Esophagus squamous epithelium (tissue), 5 donors: ENCODE measurements at regions not wholly inside any gene's neighbourhood (a gene's known extent, or its start where the extent isn't known, plus 50 kb on each side); places are given as distances from the start of the nearest gene placed in this dataset.

Experiments used
- DNase-seq: peaks from one replicate; lab custom pipeline; 2025; lab: John Stamatoyannopoulos, UW
- H3K27ac ChIP-seq, 4 donors: fragments of 200-600 bp; sonication (generic); one replicate each; pipeline ENCODE4 v1.5.1; 2016 to 2019; ENCODE audit warnings: mild to moderate bottlenecking in 1 of 4
- H3K27me3 ChIP-seq, 4 donors: fragments of 200-600 bp; sonication (generic); 1 replicate in 3 of 4; 2 replicates in 1 of 4; pipeline versions ENCODE4 v1.5.1 to v1.6.0; 2017 to 2021; ENCODE audit warnings: antibody characterized with exemption in 1 of 4
- H3K36me3 ChIP-seq, 3 donors: fragments of 200-600 bp; sonication (generic); one replicate each; pipeline ENCODE4 v1.5.1; 2016 to 2019
- H3K4me1 ChIP-seq, 3 donors: fragments of 200-600 bp; sonication (generic); one replicate each; pipeline ENCODE4 v1.5.1; 2017 to 2019
- H3K4me3 ChIP-seq, 4 donors: fragments of 200-600 bp; sonication (generic); 1 replicate in 3 of 4; 2 replicates in 1 of 4; pipeline ENCODE4 v1.5.1; 2016 to 2019; ENCODE audit warnings: mild to moderate bottlenecking in 2 of 4, moderate library complexity in 1 of 4
- H3K9me3 ChIP-seq, 3 donors: fragments of 200-600 bp; sonication (generic); one replicate each; pipeline ENCODE4 v1.5.1; 2016 to 2019
- POLR2A ChIP-seq, 4 donors: fragments of 450-650 bp; IDR thresholded peaks; one replicate each; pipeline ENCODE4 v1.6.1; 2017; ENCODE audit warnings: antibody characterized with exemption in 4 of 4, mild to moderate bottlenecking in 4 of 4, moderate library complexity in 3 of 4
- whole genome bisulfite sequencing, 2 donors: methylation state at CpG; one replicate each; pipeline ENCODE4 v1.1.5; 2018; 5-methylcytosine and 5-hydroxymethylcytosine counted together
- intact Hi-C: fragments of 100-400 bp; cut with DNase I; formaldehyde crosslinking; loops from one replicate; pipeline ENCODE4 v1.15.0; 2022
- TF ChIP-seq, protein P1 (sequence below), 6 experiments: fragments of 450-650 bp in 4 of 6; fragments of 200-600 bp in 2 of 6; sonication (generic) in 2 of 6; IDR thresholded peaks; one replicate each; pipeline ENCODE4 v1.5.1; 2016 to 2019; ENCODE audit warnings: antibody characterized with exemption in 6 of 6, mild to moderate bottlenecking in 4 of 6, moderate library complexity in 4 of 6
- donor health status: DM: yes; HTN: yes; CAD: no.

DNA sequence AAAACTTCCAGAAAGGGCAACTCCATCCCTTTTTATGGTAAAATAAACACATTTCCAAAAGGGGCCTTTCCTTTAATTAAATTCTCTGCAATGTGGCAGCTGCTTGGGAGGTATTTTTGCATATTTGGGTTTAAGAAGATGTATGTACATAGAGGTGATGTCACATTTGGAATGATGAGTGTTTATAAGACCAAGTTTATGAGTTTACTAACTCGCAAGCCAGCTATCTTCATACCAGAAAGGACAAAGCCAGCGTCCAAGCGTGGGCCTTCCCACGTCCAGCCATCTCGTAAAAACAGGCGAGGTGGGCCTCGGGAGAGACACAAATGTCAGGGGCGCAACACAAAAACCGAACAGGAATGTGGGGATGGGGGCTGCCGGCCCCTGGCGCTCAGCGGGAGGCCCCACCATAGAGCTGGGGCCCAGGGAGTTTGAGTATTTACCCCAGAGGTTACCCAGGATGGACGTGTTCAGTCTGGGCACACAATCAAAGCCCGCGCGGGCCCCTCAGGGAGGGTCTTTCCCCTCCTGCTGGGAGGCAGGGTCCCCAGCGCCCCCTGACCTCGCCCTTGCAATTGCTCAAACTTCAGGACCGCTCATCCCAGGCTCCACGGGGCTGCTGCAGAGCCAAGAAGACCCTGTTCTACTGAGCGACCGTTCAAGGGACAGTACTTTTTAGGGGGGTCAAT, 137.3 kb downstream of the TWIST2 start:
- DNase-seq = no peak
- intact Hi-C loops = no loop called here
- Histone ChIP-seq H3K36me3 (no peaks in the 10 kb centered on the region), H3K4me1 (no peaks in the 10 kb centered on the region), H3K27me3 (peaks cover 0 to 11% (median 0%) of the 10 kb centered on the region in 4 donors), H3K9me3 (no peaks in the 10 kb centered on the region), H3K27ac (no peak overlapping the region), H3K4me3 (no peak overlapping the region)
- TF ChIP-seq, protein P1, sequence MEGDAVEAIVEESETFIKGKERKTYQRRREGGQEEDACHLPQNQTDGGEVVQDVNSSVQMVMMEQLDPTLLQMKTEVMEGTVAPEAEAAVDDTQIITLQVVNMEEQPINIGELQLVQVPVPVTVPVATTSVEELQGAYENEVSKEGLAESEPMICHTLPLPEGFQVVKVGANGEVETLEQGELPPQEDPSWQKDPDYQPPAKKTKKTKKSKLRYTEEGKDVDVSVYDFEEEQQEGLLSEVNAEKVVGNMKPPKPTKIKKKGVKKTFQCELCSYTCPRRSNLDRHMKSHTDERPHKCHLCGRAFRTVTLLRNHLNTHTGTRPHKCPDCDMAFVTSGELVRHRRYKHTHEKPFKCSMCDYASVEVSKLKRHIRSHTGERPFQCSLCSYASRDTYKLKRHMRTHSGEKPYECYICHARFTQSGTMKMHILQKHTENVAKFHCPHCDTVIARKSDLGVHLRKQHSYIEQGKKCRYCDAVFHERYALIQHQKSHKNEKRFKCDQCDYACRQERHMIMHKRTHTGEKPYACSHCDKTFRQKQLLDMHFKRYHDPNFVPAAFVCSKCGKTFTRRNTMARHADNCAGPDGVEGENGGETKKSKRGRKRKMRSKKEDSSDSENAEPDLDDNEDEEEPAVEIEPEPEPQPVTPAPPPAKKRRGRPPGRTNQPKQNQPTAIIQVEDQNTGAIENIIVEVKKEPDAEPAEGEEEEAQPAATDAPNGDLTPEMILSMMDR (IDR thresholded peaks at IDR 0.05) = no peak
- TF ChIP-seq POLR2A (IDR thresholded peaks at IDR 0.05) = no peak
- 82 to 93% methylated on average over 3 to 16 of the region's 22 CpGs for WGBS, 2 donors

- Histone ChIP-seq H3K4me3 (no peak overlapping the region), H3K9me3 (no peaks in the 10 kb centered on the region), H3K36me3 (no peaks in the 10 kb centered on the region), H3K27me3 (peaks cover 0 to 11% (median 0%) of the 10 kb centered on the region in 4 donors), H3K27ac (no peak overlapping the region), H3K4me1 (no peaks in the 10 kb centered on the region)
- TF ChIP-seq, protein P1 (IDR thresholded peaks at IDR 0.05) = no peak
- TF ChIP-seq POLR2A (IDR thresholded peaks at IDR 0.05) = no peak
- intact Hi-C loops = no loop called here
- 71 to 98% methylated on average over 11 to 19 of the region's 30 CpGs for WGBS, 2 donors
- no peak for DNase-seq
Measured at GRCh38 chr2:238985931-238986446, 138.1 kb downstream of the TWIST2 start.

DNA sequence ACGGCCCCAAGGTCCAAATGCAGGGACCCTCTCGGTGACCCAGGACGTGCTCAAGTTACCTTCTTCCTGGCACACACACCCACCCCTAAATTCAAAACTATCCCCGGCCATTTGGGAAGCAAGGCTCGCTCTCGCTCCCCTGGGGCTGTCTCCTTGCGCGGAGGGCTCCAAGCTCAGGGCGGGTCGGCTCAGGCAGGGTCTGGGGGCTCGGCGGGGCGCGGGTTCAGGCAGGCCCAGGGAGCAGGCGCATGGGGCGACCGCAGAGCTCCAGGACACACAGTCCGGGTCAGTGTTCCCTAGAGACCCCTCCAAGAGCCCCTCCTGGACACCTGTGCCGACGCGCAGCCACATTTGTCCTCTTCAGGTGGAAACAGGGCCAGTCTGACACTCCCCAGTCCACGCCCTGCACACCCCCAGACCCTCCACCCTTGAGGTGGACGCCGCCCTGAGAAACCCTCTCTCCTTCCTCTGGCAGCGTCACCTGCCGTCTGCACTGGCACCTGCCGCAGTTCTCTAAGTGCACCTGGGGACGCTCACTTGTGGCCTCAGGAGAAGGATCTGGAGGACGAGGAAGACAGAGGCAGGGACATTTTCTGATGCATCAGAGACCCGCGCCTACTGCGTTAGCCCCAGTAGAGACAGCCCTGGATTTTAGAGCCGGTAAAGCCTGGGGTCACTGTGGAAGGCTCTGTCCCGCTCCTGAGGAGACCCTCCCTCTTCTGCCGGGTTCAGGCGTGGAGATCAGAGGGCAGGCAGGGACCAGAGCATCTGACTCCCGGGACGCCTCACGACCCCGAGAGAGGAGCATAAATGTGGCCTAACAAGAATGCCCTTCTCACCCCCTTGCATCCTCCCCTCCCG, 138.8 kb downstream of the TWIST2 start:
- no peak for DNase-seq

DNA sequence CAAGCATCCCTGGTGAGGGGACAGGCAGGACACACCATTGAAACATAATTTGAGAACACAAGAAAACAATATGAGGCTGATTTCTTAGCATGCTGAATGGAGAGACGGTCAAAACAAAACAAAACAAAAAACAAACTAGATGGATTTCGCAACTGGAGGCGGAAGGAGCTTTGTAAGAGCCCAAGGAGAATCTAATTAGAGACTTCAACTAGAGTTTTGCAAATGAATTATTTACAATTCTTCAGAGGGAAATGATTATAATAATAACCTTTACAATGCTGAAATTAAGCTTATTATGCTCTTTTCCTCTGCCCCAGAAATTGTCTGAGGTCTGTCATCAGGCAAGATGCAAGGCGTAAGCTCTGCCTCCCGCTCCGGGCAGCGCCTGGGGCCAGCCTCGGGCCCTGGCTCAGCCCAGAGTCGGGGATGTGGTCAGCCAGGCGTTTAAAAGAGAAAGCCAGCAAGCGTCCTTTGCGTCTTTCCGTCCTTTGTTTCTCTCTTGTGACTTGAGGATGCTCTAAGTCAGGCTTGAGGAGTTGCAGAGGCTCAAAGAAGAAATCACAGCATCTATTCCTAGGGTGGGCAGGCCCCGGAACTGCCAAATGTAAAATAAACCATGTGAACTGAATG, 139.6 kb downstream of the TWIST2 start:
- TF ChIP-seq, protein P1 (IDR thresholded peaks at IDR 0.05) = no peak
- no peak for TF ChIP-seq POLR2A (IDR thresholded peaks at IDR 0.05)
- H3K4me1 ChIP-seq = no peaks in the 10 kb centered on the region
- 69 to 80% methylated on average over 7 to 13 of the region's 14 CpGs for WGBS, 2 donors
- no peaks in the 10 kb centered on the region for H3K36me3 ChIP-seq
- peak overlapping the region in 1 of 4 donors; percentile 39 for H3K27ac ChIP-seq
- intact Hi-C loops = no loop called here
- no peak overlapping the region for H3K4me3 ChIP-seq
- DNase-seq = no peak
- peaks cover 0 to 11% (median 0%) of the 10 kb centered on the region in 4 donors for H3K27me3 ChIP-seq
- H3K9me3 ChIP-seq = no peaks in the 10 kb centered on the region

More for the DNA sequence above, 138.8 kb downstream of the TWIST2 start:
- WGBS, 2 donors = 81 to 91% methylated on average over 6 to 19 of the region's 41 CpGs
- TF ChIP-seq, protein P1 (IDR thresholded peaks at IDR 0.05) = no peak
- no peak for TF ChIP-seq POLR2A (IDR thresholded peaks at IDR 0.05)
- H3K27me3 ChIP-seq = peaks cover 0 to 11% (median 0%) of the 10 kb centered on the region in 4 donors
- no peak overlapping the region for H3K27ac ChIP-seq
- no peaks in the 10 kb centered on the region for H3K4me1 ChIP-seq
- no peaks in the 10 kb centered on the region for H3K36me3 ChIP-seq
- no peaks in the 10 kb centered on the region for H3K9me3 ChIP-seq
- no peak overlapping the region for H3K4me3 ChIP-seq
- intact Hi-C loops = no loop called here
